ENCODE measurements at regions not wholly inside any gene's neighbourhood (a gene's known extent, or its start where the extent isn't known, plus 50 kb on each side); places are given as distances from the start of the nearest gene placed in this dataset.
A peak's percentile ranks its signal among the peaks of the same experiment; 100 is the strongest.

- no peak for DNase-seq (ENCODE audit: low read depth)
Measured at GRCh38 chr5:6806668-6807067, 93.4 kb downstream of the TENT4A start.

- no peak for DNase-seq (ENCODE audit: low read depth)
Measured at GRCh38 chr5:6808462-6808861, 95.2 kb downstream of the TENT4A start.

- DNase-seq (ENCODE audit: low read depth) = no peak
Measured at GRCh38 chr5:6810641-6811405, 97.6 kb downstream of the TENT4A start.

- DNase-seq (ENCODE audit: low read depth) = no peak
Measured at GRCh38 chr5:6812091-6812490, 98.9 kb downstream of the TENT4A start.

GRCh38 chr5:6812800-6813731, 99.8 kb downstream of the TENT4A start:
- no peak for DNase-seq (ENCODE audit: low read depth)

- DNase-seq (ENCODE audit: low read depth) = no peak
Measured at GRCh38 chr5:6814816-6815215, 101.6 kb downstream of the TENT4A start.

DNA sequence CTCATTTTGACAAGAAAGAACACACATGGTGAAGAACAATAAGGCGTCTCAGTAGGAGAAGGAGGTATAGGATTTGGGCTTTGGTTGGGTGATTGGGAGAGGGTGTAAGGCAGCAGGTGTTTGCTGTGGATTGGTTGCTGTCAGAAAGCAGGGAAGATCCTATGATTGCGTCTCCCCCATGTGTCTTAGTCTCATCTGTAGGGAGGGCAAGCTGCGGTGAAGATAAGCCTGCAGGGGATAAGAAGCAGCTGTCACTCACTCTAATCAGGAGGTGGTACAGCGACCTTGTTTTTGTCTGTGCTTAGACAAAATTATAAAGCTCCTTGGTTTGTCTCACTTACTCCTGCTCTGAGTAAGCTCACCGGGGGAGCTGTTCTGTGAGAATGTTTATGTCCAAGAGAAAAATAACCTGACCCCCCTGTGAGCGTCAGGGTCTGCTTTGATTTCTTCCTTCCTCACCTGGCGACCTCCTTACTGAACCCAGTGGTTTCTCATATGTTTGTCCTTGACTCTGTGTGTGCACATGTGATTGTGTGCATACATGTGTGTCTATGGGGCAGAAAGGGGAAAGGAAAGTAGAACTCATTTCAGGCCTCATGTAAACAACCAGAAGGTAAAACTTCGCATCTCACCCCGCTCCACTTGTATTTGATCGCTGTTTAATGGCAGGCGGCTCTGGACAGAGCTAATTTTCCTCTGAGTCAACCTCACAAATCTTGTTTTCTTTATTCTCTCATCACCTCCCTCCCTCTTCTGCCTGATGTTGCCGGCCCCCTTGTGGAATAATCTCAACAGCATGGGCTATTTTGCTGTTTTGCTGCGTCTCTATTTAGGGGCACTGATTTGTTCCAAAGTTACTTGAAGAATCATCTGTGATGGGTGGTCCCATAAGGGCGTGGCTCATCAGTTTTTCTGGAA, 105.6 kb downstream of the TENT4A start:
- peak; percentile 55 for DNase-seq (ENCODE audit: low read depth)

DNA sequence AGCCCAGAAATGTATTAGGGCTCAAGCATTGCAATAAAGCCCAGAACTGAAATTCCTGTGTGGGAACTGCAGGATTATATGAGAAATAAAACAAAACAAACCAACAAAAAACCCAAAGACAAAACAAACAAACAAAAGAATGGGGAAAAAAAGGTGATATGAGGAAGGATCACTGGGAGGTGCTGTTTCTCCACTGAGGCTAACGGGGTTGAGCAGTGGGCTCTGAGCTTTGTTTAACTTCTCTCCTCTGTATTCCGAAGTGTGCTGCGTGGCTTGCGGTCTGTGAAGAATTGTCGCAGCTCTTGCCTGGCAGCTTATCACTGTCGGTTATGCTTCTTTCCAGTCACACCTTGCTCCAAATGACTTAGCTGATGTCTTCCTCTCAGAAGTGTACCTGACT, 106.3 kb downstream of the TENT4A start:
- DNase-seq (ENCODE audit: low read depth) = no peak

GRCh38 chr5:6820851-6821479, 107.7 kb downstream of the TENT4A start:
- DNase-seq (ENCODE audit: low read depth) = peak; percentile 71

GRCh38 chr5:6822068-6822467, 108.8 kb downstream of the TENT4A start:
- no peak for DNase-seq (ENCODE audit: low read depth)

DNA sequence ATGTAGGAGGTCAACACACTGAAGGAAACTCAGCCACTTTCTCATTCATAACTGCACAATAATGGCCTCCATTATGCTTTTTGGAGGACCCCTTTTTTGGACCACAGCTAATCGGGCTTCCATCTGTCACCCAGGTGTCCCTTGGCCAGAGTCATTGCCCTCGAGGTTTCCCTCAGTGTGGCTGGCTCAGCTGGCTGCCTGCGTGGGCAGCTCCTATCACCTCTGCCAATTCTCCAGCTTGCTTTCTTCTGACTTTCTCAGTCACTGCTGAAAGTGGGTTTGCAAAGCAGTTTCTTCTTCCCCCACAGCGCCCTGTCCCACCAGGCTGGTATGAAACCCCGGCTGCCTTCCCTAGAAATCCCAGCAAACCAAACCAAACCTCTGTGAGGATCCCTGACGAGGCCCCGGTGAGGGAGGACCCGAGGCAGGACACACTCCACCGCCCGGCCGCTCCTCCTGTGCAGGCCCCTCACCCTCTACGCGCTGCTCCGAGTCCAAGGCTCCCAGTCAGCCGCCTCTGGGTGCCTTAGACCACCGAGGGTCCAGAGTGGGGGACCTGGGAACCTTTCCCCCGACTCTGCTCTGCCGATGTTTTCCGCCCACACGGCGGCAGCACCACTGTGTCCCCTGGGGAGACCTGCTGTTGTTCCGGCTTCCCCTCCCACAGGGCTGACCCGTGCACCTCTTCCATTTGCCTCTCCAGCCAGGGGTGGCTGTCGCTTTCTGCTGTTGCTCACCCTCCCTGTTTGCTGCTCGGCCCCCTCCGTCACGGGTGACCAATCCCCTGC, 109.5 kb downstream of the TENT4A start:
- no peak for DNase-seq (ENCODE audit: low read depth)

- DNase-seq (ENCODE audit: low read depth) = no peak
Measured at GRCh38 chr5:6823996-6824395, 110.8 kb downstream of the TENT4A start.

DNA sequence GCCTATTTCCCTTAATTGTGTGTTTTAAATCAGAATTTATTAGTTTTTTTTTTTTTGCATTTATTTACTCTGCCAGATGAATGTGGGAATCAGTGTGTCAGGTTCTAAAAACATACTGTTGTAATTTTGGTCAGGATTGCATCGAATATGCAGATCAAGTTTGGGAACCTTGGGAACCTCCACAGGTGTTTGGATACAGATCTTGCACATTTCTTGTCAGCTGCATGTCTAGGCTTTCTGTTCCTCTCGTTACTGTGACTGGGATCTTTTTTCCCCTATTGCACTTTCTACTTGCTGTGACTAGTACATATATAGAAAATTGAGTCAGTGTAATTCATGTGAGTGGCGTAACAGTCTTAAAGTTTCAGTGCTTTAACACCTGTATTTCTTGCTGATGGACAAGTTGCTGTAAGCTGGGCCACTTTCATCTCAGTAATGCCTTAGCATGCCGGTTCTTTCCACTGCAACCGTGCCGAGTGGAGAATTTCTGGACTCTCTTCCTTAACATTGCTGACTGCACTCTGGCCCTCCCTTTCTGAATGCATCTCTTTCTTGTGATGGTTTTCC, 112.5 kb downstream of the TENT4A start:
- DNase-seq (ENCODE audit: low read depth) = no peak

DNA sequence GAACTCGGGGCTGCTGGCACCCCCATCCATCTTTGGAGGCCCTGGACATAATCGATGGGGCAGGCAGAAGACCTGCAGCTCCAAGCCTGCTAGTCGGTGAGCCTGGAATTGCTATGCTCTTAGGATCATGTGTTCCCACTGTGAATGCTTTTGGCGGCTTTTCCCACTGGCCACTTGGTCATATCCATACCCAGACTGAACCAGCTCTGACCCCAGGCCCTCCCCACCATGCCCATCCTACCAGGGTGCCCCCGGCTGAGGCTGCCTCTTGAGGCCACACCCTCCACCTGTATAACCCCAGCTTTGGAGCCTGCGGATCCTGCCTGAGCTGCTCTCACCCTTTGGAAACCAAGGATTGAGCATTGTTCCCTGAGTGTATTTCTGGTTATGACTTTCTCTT, 113.5 kb downstream of the TENT4A start:
- no peak for DNase-seq (ENCODE audit: low read depth)

GRCh38 chr5:6827526-6828219, 114.4 kb downstream of the TENT4A start:
- DNase-seq (ENCODE audit: low read depth) = no peak

- DNase-seq (ENCODE audit: low read depth) = no peak
Measured at GRCh38 chr5:6829150-6829784, 116.0 kb downstream of the TENT4A start.

- no peak for DNase-seq (ENCODE audit: low read depth)
Measured at GRCh38 chr5:6830643-6831239, 117.5 kb downstream of the TENT4A start.

Data from Daoy (cell line).